PC-9 (cell line): ENCODE measurements at regions not wholly inside any gene's neighbourhood (a gene's known extent, or its start where the extent isn't known, plus 50 kb on each side); places are given as distances from the start of the nearest gene placed in this dataset.

ENCODE experiments used
- BruUV-seq: library from RNA; stranded (reverse); fragments of 400-500 nt; replicated peaks from 2 replicates; lab custom pipeline; 2021; lab: Mats Ljungman, UMichigan
- CTCF ChIA-PET: fragments of 300-600 bp; sonication (Branson Sonifier 250); formaldehyde crosslinking; loops from one replicate; lab custom pipeline; 2022; ENCODE audit warnings: antibody characterized with exemption; lab: Charles Lee
- POLR2A ChIA-PET: fragments of 300-600 bp; sonication (Branson Sonifier 250); formaldehyde crosslinking; loops from one replicate; lab custom pipeline; 2022; ENCODE audit warnings: antibody characterized with exemption; ENCODE audit not compliant: unreplicated experiment; lab: Charles Lee
- DNase-seq, 2 experiments: peaks; one replicate each; pipeline versions ENCODE4 v3.0.0 to v3.0.0-alpha.2; 2015 to 2022; ENCODE audit warnings: mixed read lengths in 1 of 2
- H2AFZ ChIP-seq: fragments of 200-600 bp; sonication (generic); 2 replicates; pipeline ENCODE4 v1.8.1; 2017; ENCODE audit warnings: antibody characterized with exemption
- H3F3A ChIP-seq: fragments of 200-600 bp; sonication (generic); 2 replicates; pipeline ENCODE4 v1.8.1; 2017; ENCODE audit warnings: antibody characterized with exemption, mild to moderate bottlenecking, low read depth; ENCODE audit not compliant: insufficient read depth
- H3K27ac ChIP-seq: fragments of 200-600 bp; sonication (generic); 2 replicates; pipeline ENCODE4 v1.6.1; 2016; ENCODE audit warnings: mixed run types
- H3K27me3 ChIP-seq: fragments of 200-600 bp; sonication (generic); 2 replicates; pipeline ENCODE4 v1.6.1; 2016; ENCODE audit warnings: low read depth, mixed run types; ENCODE audit not compliant: insufficient read depth
- H3K36me3 ChIP-seq: fragments of 200-600 bp; sonication (generic); 2 replicates; pipeline ENCODE4 v1.6.1; 2016; ENCODE audit warnings: low read depth, mixed run types
- H3K4me1 ChIP-seq: fragments of 200-600 bp; sonication (generic); replicated peaks from 2 replicates; pipeline ENCODE4 v1.6.1; 2016; ENCODE audit warnings: mixed run types; ENCODE audit not compliant: insufficient read depth
- H3K4me2 ChIP-seq: fragments of 200-600 bp; sonication (generic); 2 replicates; pipeline ENCODE4 v1.6.1; 2017; ENCODE audit warnings: mixed run types
- H3K4me3 ChIP-seq: fragments of 200-600 bp; sonication (generic); 2 replicates; pipeline ENCODE4 v1.6.1; 2016; ENCODE audit warnings: mixed run types
- H3K79me2 ChIP-seq: fragments of 200-600 bp; sonication (generic); 2 replicates; pipeline ENCODE4 v1.6.1; 2017; ENCODE audit warnings: low read depth, mixed run types
- H3K9me2 ChIP-seq: fragments of 200-600 bp; sonication (generic); 2 replicates; pipeline ENCODE4 v1.8.1; 2017; ENCODE audit warnings: mild to moderate bottlenecking; ENCODE audit not compliant: insufficient read depth
- H3K9me3 ChIP-seq: fragments of 200-600 bp; sonication (generic); 2 replicates; pipeline ENCODE4 v1.8.1; 2016; ENCODE audit warnings: low read depth; ENCODE audit not compliant: insufficient read depth
- H4K20me1 ChIP-seq: fragments of 200-600 bp; sonication (generic); 2 replicates; pipeline ENCODE4 v1.8.1; 2017; ENCODE audit not compliant: insufficient read depth
- CTCF ChIP-seq: fragments of 200-600 bp; sonication (generic); conservative IDR thresholded peaks from 2 replicates; pipeline ENCODE4 v1.6.1; 2017; ENCODE audit warnings: mixed run types, antibody characterized with exemption, mild to moderate bottlenecking, moderate library complexity
- EZH2 ChIP-seq: fragments of 200-600 bp; sonication (generic); IDR thresholded peaks from 2 replicates; pipeline ENCODE4 v1.8.0; 2017; ENCODE audit warnings: antibody characterized with exemption, low read depth
- intact Hi-C: fragments of 100-400 bp; cut with micrococcal nuclease; formaldehyde crosslinking; loops from one replicate; pipeline ENCODE4 v1.10.0; 2022; ENCODE audit not compliant: unreplicated experiment

- Histone ChIP-seq H3K79me2 (no peaks in the 10 kb centered on the region), H3K36me3 (no peaks in the 10 kb centered on the region), H3K27me3 (no peaks in the 10 kb centered on the region), H3K27ac (no peak overlapping the region), H3K4me2 (no peak overlapping the region), H4K20me1 (no peaks in the 10 kb centered on the region), H2AFZ (no peak overlapping the region), H3F3A (no peaks in the 10 kb centered on the region), H3K4me1 (no peaks in the 10 kb centered on the region), H3K9me3 (no peaks in the 10 kb centered on the region), H3K9me2 (no peaks in the 10 kb centered on the region), H3K4me3 (no peak overlapping the region)
- ChIA-PET CTCF (interaction anchor here (0.6 kb wide), 1 partner anchor 482 kb away, joined by 3 read pairs; no protein-coding TSS in a partner anchor), POLR2A (no interaction called here)
- DNase-seq: no peak
- BruUV-seq: no TSS peak
- TF ChIP-seq EZH2: no peak
- no peak for TF ChIP-seq CTCF
- intact Hi-C loops: no loop called here
Measured at GRCh38 chr13:66138172-66138811, 1091.8 kb downstream of the PCDH9 start.

GRCh38 chr13:66137384-66137783, 1092.8 kb downstream of the PCDH9 start:
- intact Hi-C loops: no loop called here
- no peak overlapping the region for H3K4me2 ChIP-seq
- no peaks in the 10 kb centered on the region for H3K9me3 ChIP-seq
- BruUV-seq: no TSS peak
- POLR2A ChIA-PET: no interaction called here
- no peaks in the 10 kb centered on the region for H3K9me2 ChIP-seq
- H3K4me1 ChIP-seq: no peaks in the 10 kb centered on the region
- no peak overlapping the region for H3K4me3 ChIP-seq
- H3K27me3 ChIP-seq: no peaks in the 10 kb centered on the region
- no peak overlapping the region for H2AFZ ChIP-seq
- no peaks in the 10 kb centered on the region for H3K79me2 ChIP-seq
- TF ChIP-seq CTCF: no peak
- TF ChIP-seq EZH2: no peak
- no peak overlapping the region for H3K27ac ChIP-seq
- CTCF ChIA-PET: no interaction called here
- H4K20me1 ChIP-seq: no peaks in the 10 kb centered on the region
- no peak for DNase-seq
- H3F3A ChIP-seq: no peaks in the 10 kb centered on the region
- H3K36me3 ChIP-seq: no peaks in the 10 kb centered on the region

GRCh38 chr13:66128692-66129269, 1101.4 kb downstream of the PCDH9 start:
- Histone ChIP-seq H3K4me2 (no peak overlapping the region), H3K9me2 (no peaks in the 10 kb centered on the region), H3K4me3 (no peak overlapping the region), H3K27me3 (no peaks in the 10 kb centered on the region), H3K4me1 (no peaks in the 10 kb centered on the region), H3K36me3 (no peaks in the 10 kb centered on the region), H3K79me2 (no peaks in the 10 kb centered on the region), H3F3A (no peaks in the 10 kb centered on the region), H3K9me3 (no peaks in the 10 kb centered on the region), H3K27ac (no peak overlapping the region), H2AFZ (no peak overlapping the region), H4K20me1 (no peaks in the 10 kb centered on the region)
- no peak for DNase-seq
- BruUV-seq: no TSS peak
- TF ChIP-seq CTCF: no peak
- no peak for TF ChIP-seq EZH2
- CTCF ChIA-PET: no interaction called here
- intact Hi-C loops: no loop called here
- POLR2A ChIA-PET: interaction anchor here (0.6 kb wide), 1 partner anchor 331 kb away, joined by 3 read pairs; no protein-coding TSS in a partner anchor
